ENCODE measurements at regions not wholly inside any gene's neighbourhood (a gene's known extent, or its start where the extent isn't known, plus 50 kb on each side); places are given as distances from the start of the nearest gene placed in this dataset.
"Not testable (repeated sequence)": the region's sequence is repeated elsewhere in the genome, so short reads cannot be mapped to it uniquely, and the experiment has no call there.

- H3K27me3 Mint-ChIP-seq = no peaks in the 10 kb centered on the region
- no peaks in the 10 kb centered on the region for H3K36me3 Mint-ChIP-seq
- H3K4me1 Mint-ChIP-seq (ENCODE audit: low read depth) = no peaks in the 10 kb centered on the region
- no peak overlapping the region for H3K27ac Mint-ChIP-seq
- H3K9me3 Mint-ChIP-seq (ENCODE audit: low read depth) = no peaks in the 10 kb centered on the region
- no peak overlapping the region for H3K4me3 Mint-ChIP-seq
Measured at GRCh38 chr15:62254137-62254934, 89.3 kb upstream of the C2CD4B start.

DNA sequence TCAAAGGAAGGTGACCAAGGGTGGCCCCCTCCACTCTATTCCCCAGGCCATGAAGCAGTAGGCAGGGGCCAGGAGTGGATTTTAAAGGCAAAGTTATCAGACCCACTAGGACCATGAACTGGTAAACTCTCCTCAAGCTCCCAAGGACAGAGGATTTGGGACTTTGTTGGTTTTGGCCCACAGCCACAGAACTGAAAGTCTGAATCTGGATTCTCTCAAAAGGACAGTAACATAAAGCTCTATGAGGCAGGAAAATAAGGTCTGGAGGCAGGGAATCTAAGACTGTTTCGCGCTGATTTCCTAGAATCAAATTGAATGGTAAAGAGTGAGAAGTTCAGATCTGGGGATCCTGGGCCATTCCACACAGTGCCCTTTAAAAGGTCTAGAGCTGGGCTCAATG, 91.3 kb upstream of the C2CD4B start:
- H3K4me3 Mint-ChIP-seq; H3K4me1 Mint-ChIP-seq (ENCODE audit: low read depth); H3K9me3 Mint-ChIP-seq (ENCODE audit: low read depth); H3K27ac Mint-ChIP-seq; H3K36me3 Mint-ChIP-seq; H3K27me3 Mint-ChIP-seq: not testable (repeated sequence)

DNA sequence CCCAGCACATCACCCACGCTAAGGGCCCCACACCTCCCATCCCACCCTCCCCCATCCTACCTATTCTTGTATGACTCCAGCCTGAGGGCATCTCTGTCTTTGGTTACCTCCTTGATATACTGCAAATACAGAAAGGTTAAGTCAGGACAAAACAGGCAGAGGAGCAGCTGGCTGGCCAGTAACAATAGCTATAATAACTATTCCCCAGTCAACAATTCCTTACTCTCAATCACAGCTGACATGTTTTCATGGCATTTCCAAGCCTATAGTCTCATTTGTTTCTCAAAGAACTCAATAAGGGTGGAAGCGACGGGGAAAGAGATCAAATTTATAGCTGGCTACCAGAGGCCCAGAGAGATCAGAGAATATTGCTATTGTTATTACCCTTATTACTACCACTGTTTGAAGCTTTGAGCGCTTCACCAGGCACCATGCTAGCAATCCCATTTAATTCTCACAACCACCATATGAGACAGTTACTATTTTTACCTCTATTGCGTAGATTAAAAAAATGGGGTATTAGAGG, 93.0 kb upstream of the C2CD4B start:
- peaks cover 10% of the 10 kb centered on the region for H3K9me3 Mint-ChIP-seq (ENCODE audit: low read depth)
- peaks cover 6% of the 10 kb centered on the region for H3K36me3 Mint-ChIP-seq
- no peak overlapping the region for H3K4me3 Mint-ChIP-seq
- no peak overlapping the region for H3K27ac Mint-ChIP-seq
- H3K27me3 Mint-ChIP-seq = no peaks in the 10 kb centered on the region
- H3K4me1 Mint-ChIP-seq (ENCODE audit: low read depth) = no peaks in the 10 kb centered on the region

DNA sequence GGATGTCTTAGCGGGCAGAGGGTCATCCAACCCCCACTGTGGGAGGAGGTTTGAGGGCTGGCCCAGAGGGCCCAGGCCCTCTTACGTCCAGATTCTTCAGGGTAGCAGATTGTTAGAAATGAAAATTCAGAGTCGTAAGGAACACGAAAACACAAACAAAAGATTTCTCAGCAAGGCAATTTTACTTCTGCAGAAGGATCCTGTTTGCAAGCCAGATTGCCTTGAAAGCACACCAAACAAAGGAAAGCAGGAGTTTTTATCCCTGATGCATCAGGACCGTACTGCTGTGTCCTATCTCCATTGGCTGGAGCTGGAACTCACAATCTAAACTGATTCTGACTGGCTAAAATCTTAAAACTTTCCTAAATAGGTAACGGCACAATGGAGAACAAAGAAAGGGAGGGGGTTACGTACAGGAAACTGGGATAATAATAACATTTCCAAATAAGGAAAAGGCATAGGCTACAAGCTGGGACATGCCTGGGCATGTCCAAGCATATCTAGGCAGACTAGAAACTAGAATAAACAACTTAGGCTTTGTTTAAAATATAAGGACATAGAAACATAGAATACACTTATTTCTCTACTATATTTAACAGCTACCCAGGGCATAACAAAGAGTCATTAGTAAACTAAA, 97.3 kb upstream of the C2CD4B start:
- peaks cover 10% of the 10 kb centered on the region for H3K9me3 Mint-ChIP-seq (ENCODE audit: low read depth)
- H3K27ac Mint-ChIP-seq = no peak overlapping the region
- H3K27me3 Mint-ChIP-seq = no peaks in the 10 kb centered on the region
- no peak overlapping the region for H3K4me3 Mint-ChIP-seq
- peaks cover 6% of the 10 kb centered on the region for H3K36me3 Mint-ChIP-seq
- H3K4me1 Mint-ChIP-seq (ENCODE audit: low read depth) = no peaks in the 10 kb centered on the region

GRCh38 chr15:62264196-62264595, 99.1 kb upstream of the C2CD4B start:
- Mint-ChIP-seq H3K9me3 (ENCODE audit: low read depth) (peaks cover 20% of the 10 kb centered on the region), H3K27ac (no peak overlapping the region), H3K27me3 (no peaks in the 10 kb centered on the region), H3K36me3 (peaks cover 12% of the 10 kb centered on the region), H3K4me3 (no peak overlapping the region), H3K4me1 (ENCODE audit: low read depth) (no peaks in the 10 kb centered on the region)

GRCh38 chr15:62269504-62269903, 104.4 kb upstream of the C2CD4B start:
- no peaks in the 10 kb centered on the region for H3K4me1 Mint-ChIP-seq (ENCODE audit: low read depth)
- no peak overlapping the region for H3K27ac Mint-ChIP-seq
- H3K4me3 Mint-ChIP-seq = no peak overlapping the region
- H3K36me3 Mint-ChIP-seq = peaks cover 15% of the 10 kb centered on the region
- no peaks in the 10 kb centered on the region for H3K27me3 Mint-ChIP-seq
- peaks cover 17% of the 10 kb centered on the region for H3K9me3 Mint-ChIP-seq (ENCODE audit: low read depth)

- H3K4me3 Mint-ChIP-seq = no peak overlapping the region
- no peaks in the 10 kb centered on the region for H3K4me1 Mint-ChIP-seq (ENCODE audit: low read depth)
- H3K27me3 Mint-ChIP-seq = peaks cover 3% of the 10 kb centered on the region
- H3K27ac Mint-ChIP-seq = no peak overlapping the region
- H3K36me3 Mint-ChIP-seq = peaks cover 15% of the 10 kb centered on the region
- H3K9me3 Mint-ChIP-seq (ENCODE audit: low read depth) = peaks cover 17% of the 10 kb centered on the region
Measured at GRCh38 chr15:62270216-62270921, 105.3 kb upstream of the C2CD4B start.

- Mint-ChIP-seq H3K36me3 (peaks cover 15% of the 10 kb centered on the region), H3K4me1 (ENCODE audit: low read depth) (no peaks in the 10 kb centered on the region), H3K27ac (no peak overlapping the region), H3K9me3 (ENCODE audit: low read depth) (peaks cover 17% of the 10 kb centered on the region), H3K4me3 (no peak overlapping the region), H3K27me3 (peaks cover 5% of the 10 kb centered on the region)
Measured at GRCh38 chr15:62272290-62272689, 107.2 kb upstream of the C2CD4B start.

DNA sequence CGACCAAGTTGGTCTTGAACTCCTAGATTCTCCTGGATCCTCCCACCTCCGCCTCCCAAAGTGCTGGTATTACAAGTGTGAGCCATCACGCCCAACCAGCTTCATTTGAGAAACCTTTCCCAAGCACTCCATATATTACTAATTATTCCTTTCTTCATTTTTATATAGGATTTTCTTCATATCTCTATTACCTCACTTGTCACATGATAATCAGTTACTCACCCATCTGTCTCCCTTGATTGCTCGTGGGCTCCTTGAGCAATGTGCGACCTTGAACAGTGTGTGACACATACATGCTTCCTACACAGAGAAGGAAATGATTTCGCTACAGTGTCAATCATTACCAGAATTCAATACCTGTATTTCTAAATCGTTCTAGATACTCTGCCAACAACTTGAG, 110.7 kb upstream of the C2CD4B start:
- H3K27me3 Mint-ChIP-seq = peaks cover 16% of the 10 kb centered on the region
- H3K36me3 Mint-ChIP-seq = peaks cover 4% of the 10 kb centered on the region

DNA sequence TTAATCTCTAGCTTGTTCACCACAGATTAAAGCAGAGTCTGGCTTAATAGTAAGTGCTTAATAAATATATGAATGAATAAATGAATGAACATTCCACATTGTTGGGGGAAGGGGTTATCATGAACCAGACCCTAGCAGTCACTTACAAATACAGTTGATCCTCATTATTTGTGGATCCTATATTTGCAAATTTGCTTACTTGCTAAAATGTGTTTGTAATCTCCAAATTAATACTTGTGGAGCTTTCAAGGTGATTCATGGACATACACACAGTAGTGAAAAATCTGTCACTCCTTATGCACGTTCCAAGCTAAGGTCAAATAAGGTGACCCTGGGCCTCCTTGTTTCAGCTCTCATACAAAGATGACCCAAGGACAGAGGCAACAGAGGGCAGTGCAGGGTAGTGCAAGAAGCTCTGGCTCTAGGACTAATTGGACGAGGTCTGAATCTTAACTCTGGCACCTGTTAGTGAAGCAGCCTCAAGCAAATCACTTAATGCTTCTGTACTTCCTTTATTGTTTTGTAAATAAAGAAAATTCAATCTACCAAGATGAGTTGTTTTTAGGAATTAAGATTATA, 112.8 kb upstream of the C2CD4B start:
- Mint-ChIP-seq H3K36me3 (no peaks in the 10 kb centered on the region), H3K9me3 (ENCODE audit: low read depth) (no peaks in the 10 kb centered on the region), H3K27me3 (peaks cover 17% of the 10 kb centered on the region), H3K27ac (no peak overlapping the region), H3K4me3 (no peak overlapping the region), H3K4me1 (ENCODE audit: low read depth) (no peaks in the 10 kb centered on the region)

More for the DNA sequence above, 110.7 kb upstream of the C2CD4B start:
- Mint-ChIP-seq H3K9me3 (ENCODE audit: low read depth) (peaks cover 4% of the 10 kb centered on the region), H3K4me1 (ENCODE audit: low read depth) (no peaks in the 10 kb centered on the region), H3K4me3 (no peak overlapping the region), H3K27ac (no peak overlapping the region)

GRCh38 chr15:62278534-62278933, 113.4 kb upstream of the C2CD4B start:
- no peaks in the 10 kb centered on the region for H3K36me3 Mint-ChIP-seq
- H3K4me1 Mint-ChIP-seq (ENCODE audit: low read depth) = no peaks in the 10 kb centered on the region
- peaks cover 20% of the 10 kb centered on the region for H3K27me3 Mint-ChIP-seq
- H3K4me3 Mint-ChIP-seq = no peak overlapping the region
- H3K27ac Mint-ChIP-seq = no peak overlapping the region
- H3K9me3 Mint-ChIP-seq (ENCODE audit: low read depth) = no peaks in the 10 kb centered on the region

- peaks cover 20% of the 10 kb centered on the region for H3K27me3 Mint-ChIP-seq
- no peak overlapping the region for H3K27ac Mint-ChIP-seq
- H3K9me3 Mint-ChIP-seq (ENCODE audit: low read depth) = no peaks in the 10 kb centered on the region
- no peak overlapping the region for H3K4me3 Mint-ChIP-seq
- H3K4me1 Mint-ChIP-seq (ENCODE audit: low read depth) = no peaks in the 10 kb centered on the region
- H3K36me3 Mint-ChIP-seq = no peaks in the 10 kb centered on the region
Measured at GRCh38 chr15:62279041-62279440, 114.0 kb upstream of the C2CD4B start.

DNA sequence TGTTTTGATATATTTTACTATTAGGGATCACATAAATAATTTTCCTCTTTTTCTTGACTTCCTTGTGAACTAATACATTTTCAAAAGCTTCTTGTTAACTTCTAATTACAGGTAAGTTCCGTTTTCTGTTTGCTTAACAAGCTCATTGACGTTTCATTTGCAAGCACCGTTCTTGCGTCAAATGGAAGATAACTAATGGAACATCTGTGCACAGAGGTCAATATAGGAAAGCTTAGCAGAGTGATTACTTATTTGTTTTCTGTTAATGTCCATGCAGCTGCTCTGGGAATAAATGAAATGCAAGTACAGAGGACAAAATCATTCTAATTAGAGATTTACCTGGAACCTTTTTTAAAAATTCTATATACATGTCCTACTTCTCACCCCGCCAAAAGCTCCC, 115.5 kb upstream of the C2CD4B start:
- H3K36me3 Mint-ChIP-seq = no peaks in the 10 kb centered on the region
- no peak overlapping the region for H3K27ac Mint-ChIP-seq
- no peaks in the 10 kb centered on the region for H3K4me1 Mint-ChIP-seq (ENCODE audit: low read depth)
- no peaks in the 10 kb centered on the region for H3K9me3 Mint-ChIP-seq (ENCODE audit: low read depth)
- peaks cover 17% of the 10 kb centered on the region for H3K27me3 Mint-ChIP-seq
- no peak overlapping the region for H3K4me3 Mint-ChIP-seq

DNA sequence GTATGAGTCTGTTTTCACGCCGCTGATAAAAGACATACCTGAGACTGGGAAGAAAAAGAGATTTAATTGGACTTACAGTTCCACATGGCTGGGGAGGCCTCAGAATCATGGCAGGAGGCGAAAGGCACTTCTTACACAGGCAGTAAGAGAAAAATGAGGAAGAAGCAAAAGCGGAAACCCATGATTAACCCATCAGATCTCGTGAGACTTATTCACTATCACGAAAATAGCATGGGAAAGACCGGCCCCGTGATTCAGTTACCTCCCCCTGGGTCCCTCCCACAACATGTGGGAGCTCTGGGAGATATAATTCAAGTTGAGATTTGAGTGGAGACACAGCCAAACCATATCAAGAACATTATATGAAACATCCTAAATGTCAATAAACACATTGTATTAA, 116.7 kb upstream of the C2CD4B start:
- not testable (repeated sequence) for H3K36me3 Mint-ChIP-seq; H3K4me1 Mint-ChIP-seq (ENCODE audit: low read depth); H3K4me3 Mint-ChIP-seq; H3K9me3 Mint-ChIP-seq (ENCODE audit: low read depth); H3K27ac Mint-ChIP-seq
- H3K27me3 Mint-ChIP-seq = peaks cover 18% of the 10 kb centered on the region

All from activated naive CD8-positive, alpha-beta T cell (primary cell).